GM12878 (cell line): ENCODE measurements at regions not wholly inside any gene's neighbourhood (a gene's known extent, or its start where the extent isn't known, plus 50 kb on each side); places are given as distances from the start of the nearest gene placed in this dataset.

Experiments
- ATAC-seq: fragments of 200-7000 bp; cut with Tn5 transposase; 3 replicates; pipeline ENCODE4 v1.9.1; 2020; ENCODE audit warnings: mild to moderate bottlenecking, moderate library complexity
- BruUV-seq: library from RNA; stranded (reverse); fragments of 400-500 nt; replicated peaks from 2 replicates; lab custom pipeline; 2021; lab: Mats Ljungman, UMichigan
- CTCF ChIA-PET: fragments of 300-600 bp; sonication (Branson Sonifier 250); formaldehyde crosslinking; extraction: SDS; loops from one replicate; lab custom pipeline; 2021; ENCODE audit warnings: inconsistent platforms; lab: Yijun Ruan, JAX
- POLR2A ChIA-PET: fragments of 350-600 bp; formaldehyde crosslinking; extraction: SDS; loops from one replicate; lab custom pipeline; 2021; ENCODE audit warnings: inconsistent platforms; lab: Charles Lee
- RAD21 ChIA-PET: fragments of 300-600 bp; sonication (Branson Sonifier 250); formaldehyde crosslinking; loops from one replicate; lab custom pipeline; 2023; ENCODE audit warnings: antibody characterized with exemption; ENCODE audit not compliant: unreplicated experiment; lab: Charles Lee
- SMC1A ChIA-PET: fragments of 300-600 bp; sonication (Branson Sonifier 250); formaldehyde crosslinking; loops from one replicate; lab custom pipeline; 2023; ENCODE audit not compliant: unreplicated experiment, uncharacterized antibody; lab: Charles Lee
- DNase-seq: peaks from one replicate; pipeline ENCODE4 v3.0.0-alpha.2; 2011; ENCODE audit warnings: low read depth, low spot score
- FAIRE-seq: peaks from 3 replicates; lab custom pipeline; 2011; peaks lifted over from hg19 to GRCh38; lab: Jason Lieb, UNC
- H2AFZ ChIP-seq: 2 replicates; pipeline ENCODE4 v1.6.0; 2011; ENCODE audit warnings: low read depth, low read length, control low read depth; ENCODE audit not compliant: control insufficient read depth
- H3K27ac ChIP-seq: 2 replicates; pipeline ENCODE4 v1.5.1; 2011; ENCODE audit warnings: control low read depth; ENCODE audit not compliant: control insufficient read depth, insufficient read depth
- H3K27me3 ChIP-seq, 2 experiments: replicated peaks in 1 of 2; 2 replicates each; pipeline versions ENCODE4 v1.6.0 to v1.6.1; 2011; ENCODE audit warnings: low read length in 1 of 2; ENCODE audit not compliant: control insufficient read depth in 2 of 2, insufficient read depth in 2 of 2
- H3K36me3 ChIP-seq, 2 experiments: 2 replicates each; pipeline ENCODE4 v1.5.1; 2011; ENCODE audit warnings: low read length in 1 of 2; ENCODE audit not compliant: control insufficient read depth in 2 of 2, insufficient read depth in 2 of 2
- H3K4me1 ChIP-seq: 2 replicates; pipeline ENCODE4 v1.6.1; 2011; ENCODE audit warnings: mild to moderate bottlenecking, low read length, moderate library complexity, mixed read lengths; ENCODE audit not compliant: control insufficient read depth, insufficient read depth
- H3K4me2 ChIP-seq: 2 replicates; pipeline ENCODE4 v1.6.0; 2011; ENCODE audit warnings: control low read depth; ENCODE audit not compliant: control insufficient read depth, insufficient read depth
- H3K4me3 ChIP-seq: fragments of 200-600 bp; sonication (generic); 2 replicates; pipeline ENCODE4 v1.5.1; 2016
- H3K79me2 ChIP-seq: 2 replicates; pipeline ENCODE4 v1.6.0; 2011; ENCODE audit warnings: low read length; ENCODE audit not compliant: control insufficient read depth, insufficient read depth
- H3K9ac ChIP-seq: 2 replicates; pipeline ENCODE4 v1.8.0; 2011; ENCODE audit warnings: low read length, control low read depth, mixed read lengths; ENCODE audit not compliant: control insufficient read depth, insufficient read depth
- H3K9me3 ChIP-seq: replicated peaks from 3 replicates; pipeline ENCODE4 v1.5.1; 2011; ENCODE audit warnings: mild to moderate bottlenecking, low read length; ENCODE audit not compliant: control insufficient read depth, insufficient read depth
- H4K20me1 ChIP-seq: 2 replicates; pipeline ENCODE4 v1.6.0; 2011; ENCODE audit not compliant: control insufficient read depth, insufficient read depth
- ATF3 ChIP-seq: IDR thresholded peaks from 2 replicates; pipeline ENCODE4 v1.6.1; 2011; ENCODE audit warnings: low read depth, mild to moderate bottlenecking, low read length, moderate library complexity, borderline replicate concordance; ENCODE audit errors: extremely low read depth
- BCL11A ChIP-seq: IDR thresholded peaks from 2 replicates; pipeline ENCODE4 v1.6.1; 2011; ENCODE audit warnings: low read depth, low read length
- BMI1 ChIP-seq: fragments of 450-650 bp; IDR thresholded peaks from 2 replicates; pipeline ENCODE4 v1.6.1; 2016; ENCODE audit warnings: mild to moderate bottlenecking, moderate library complexity, borderline replicate concordance
- E2F4 ChIP-seq: IDR thresholded peaks from 2 replicates; pipeline ENCODE4 v1.6.1; 2012; ENCODE audit warnings: low read depth, low read length, improper control_type of control experiment
- FOS ChIP-seq: IDR thresholded peaks from 3 replicates; pipeline ENCODE4 v1.6.1; 2011; ENCODE audit warnings: borderline replicate concordance; ENCODE audit not compliant: insufficient read length; ENCODE audit errors: extremely low read depth
- KAT2A ChIP-seq: conservative IDR thresholded peaks from 2 replicates; pipeline ENCODE4 v1.6.1; 2011; ENCODE audit warnings: low read depth, low read length; ENCODE audit not compliant: control insufficient read depth
- POLR2AphosphoS5 ChIP-seq: IDR thresholded peaks from 2 replicates; pipeline ENCODE4 v1.6.1; 2011; ENCODE audit warnings: mild to moderate bottlenecking, low read length, inconsistent platforms
- PRDM15 ChIP-seq: fragments of 450-650 bp; formaldehyde crosslinking; IDR thresholded peaks from 2 replicates; pipeline ENCODE4 v1.4.0; 2020; ENCODE audit warnings: mild to moderate bottlenecking, moderate library complexity
- SIN3A ChIP-seq: IDR thresholded peaks from 2 replicates; pipeline ENCODE4 v1.6.1; 2012; ENCODE audit warnings: low read depth, low read length, improper control_type of control experiment
- SIX5 ChIP-seq: IDR thresholded peaks from 2 replicates; pipeline ENCODE4 v1.6.1; 2011; ENCODE audit warnings: mild to moderate bottlenecking, low read depth, low read length, moderate library complexity; ENCODE audit not compliant: severe bottlenecking
- ZNF217 ChIP-seq: fragments of 450-650 bp; IDR thresholded peaks from 2 replicates; pipeline ENCODE4 v1.6.1; 2017; ENCODE audit warnings: antibody characterized with exemption, mild to moderate bottlenecking
- ZNF24 ChIP-seq: fragments of 450-650 bp; IDR thresholded peaks from 2 replicates; pipeline ENCODE4 v1.6.1; 2017; ENCODE audit warnings: antibody characterized with exemption, mild to moderate bottlenecking
- ZNF384 ChIP-seq: IDR thresholded peaks from 2 replicates; pipeline ENCODE4 v1.6.1; 2012; ENCODE audit warnings: low read depth, mild to moderate bottlenecking, low read length, improper control_type of control experiment, borderline replicate concordance
- WGBS: methylation state at CpG from one replicate; pipeline ENCODE4 v1.1.6; 2016; ENCODE audit warnings: low lambda C conversion rate; ENCODE audit not compliant: insufficient replicate concordance, insufficient coverage; ENCODE audit errors: missing lambda C conversion rate; 5-methylcytosine and 5-hydroxymethylcytosine counted together
- in situ Hi-C: fragments of 300-500 bp; cut with MboI; formaldehyde crosslinking; loops from 9 replicates; pipeline ENCODE4 v1.14.3; 2018; ENCODE audit warnings: mixed read lengths
- intact Hi-C: fragments of 100-400 bp; cut with micrococcal nuclease; formaldehyde crosslinking; loops from one replicate; pipeline ENCODE4 v1.14.2; 2022; ENCODE audit not compliant: unreplicated experiment

GRCh38 chr9:84615544-84615943 lies 54.0 kb upstream of the NTRK2 start:
- Histone ChIP-seq H3K4me2 (no peak overlapping the region), H3K36me3 (no peaks in the 10 kb centered on the region), H3K9ac (no peak overlapping the region), H3K27me3 (no peaks in the 10 kb centered on the region), H3K4me1 (no peaks in the 10 kb centered on the region), H3K27ac (no peak overlapping the region), H2AFZ (no peak overlapping the region), H3K4me3 (no peak overlapping the region), H3K79me2 (no peaks in the 10 kb centered on the region), H4K20me1 (no peaks in the 10 kb centered on the region), H3K9me3 (no peaks in the 10 kb centered on the region)
- FAIRE-seq (no peak), DNase-seq (no peak), ATAC-seq (no peak)
- no TSS peak for BruUV-seq
- CTCF ChIA-PET, result no interaction called here
- 30% methylated on average over 3 of the region's 3 CpGs for WGBS
- SMC1A ChIA-PET, result no interaction called here
- in situ Hi-C loops (no loop called here), intact Hi-C loops (no loop called here)
- POLR2A ChIA-PET, result no interaction called here
- no peak for TF ChIP-seq ATF3
- no peak for TF ChIP-seq BMI1
- no peak for TF ChIP-seq ZNF217
- no peak for TF ChIP-seq ZNF24
- no peak for TF ChIP-seq PRDM15 (CRISPR knock-in tag)
- TF ChIP-seq FOS, result no peak
- TF ChIP-seq SIN3A, result no peak
- TF ChIP-seq POLR2AphosphoS5, result no peak
- TF ChIP-seq BCL11A, result no peak
- no peak for TF ChIP-seq SIX5
- no peak for TF ChIP-seq KAT2A
- no peak for TF ChIP-seq ZNF384
- TF ChIP-seq E2F4, result no peak
- RAD21 ChIA-PET, result no interaction called here
